MG63 (cell line): ENCODE measurements at regions not wholly inside any gene's neighbourhood (a gene's known extent, or its start where the extent isn't known, plus 50 kb on each side); places are given as distances from the start of the nearest gene placed in this dataset.

ENCODE experiments used
- DNase-seq: peaks from one replicate; pipeline ENCODE4 v3.0.0-alpha.2; 2020
- H3K27me3 ChIP-seq: fragments of 250-450 bp; sonication (Bioruptor Pico); 2 replicates; pipeline ENCODE4 v1.5.1; 2020; ENCODE audit warnings: mild to moderate bottlenecking, moderate library complexity
- H3K36me3 ChIP-seq: fragments of 250-450 bp; sonication (Bioruptor Pico); 2 replicates; pipeline ENCODE4 v1.5.1; 2020; ENCODE audit warnings: mild to moderate bottlenecking, moderate library complexity
- H3K4me3 ChIP-seq: fragments of 250-450 bp; sonication (Bioruptor Pico); 2 replicates; pipeline ENCODE4 v1.5.1; 2020; ENCODE audit warnings: mild to moderate bottlenecking, moderate library complexity
- H3K9me3 ChIP-seq: fragments of 250-450 bp; sonication (Bioruptor Pico); 2 replicates; pipeline ENCODE4 v1.5.1; 2020; ENCODE audit warnings: mild to moderate bottlenecking, moderate library complexity

- no peaks in the 10 kb centered on the region for H3K36me3 ChIP-seq
- no peaks in the 10 kb centered on the region for H3K9me3 ChIP-seq
- no peaks in the 10 kb centered on the region for H3K27me3 ChIP-seq
- no peak for DNase-seq
- H3K4me3 ChIP-seq = no peak overlapping the region
Observed at GRCh38 chr3:178434206-178434805, 101.9 kb upstream of the KCNMB2 start.

GRCh38 chr3:178435575-178435974 lies 100.7 kb upstream of the KCNMB2 start:
- DNase-seq = no peak

GRCh38 chr3:178436773-178437172 lies 99.5 kb upstream of the KCNMB2 start:
- H3K36me3 ChIP-seq = no peaks in the 10 kb centered on the region
- no peaks in the 10 kb centered on the region for H3K9me3 ChIP-seq
- H3K4me3 ChIP-seq = no peak overlapping the region
- no peaks in the 10 kb centered on the region for H3K27me3 ChIP-seq
- DNase-seq = peak; percentile 48

More at GRCh38 chr3:178435575-178435974, 100.7 kb upstream of the KCNMB2 start:
- no peak overlapping the region for H3K4me3 ChIP-seq
- H3K9me3 ChIP-seq = no peaks in the 10 kb centered on the region
- no peaks in the 10 kb centered on the region for H3K36me3 ChIP-seq
- H3K27me3 ChIP-seq = no peaks in the 10 kb centered on the region

- Histone ChIP-seq H3K27me3 (no peaks in the 10 kb centered on the region), H3K9me3 (no peaks in the 10 kb centered on the region), H3K36me3 (no peaks in the 10 kb centered on the region), H3K4me3 (no peak overlapping the region)
- DNase-seq = no peak
Observed at GRCh38 chr3:178437236-178437635, 99.0 kb upstream of the KCNMB2 start.

- peak; percentile 68 for DNase-seq
- Histone ChIP-seq H3K9me3 (no peaks in the 10 kb centered on the region), H3K4me3 (no peak overlapping the region), H3K36me3 (no peaks in the 10 kb centered on the region), H3K27me3 (no peaks in the 10 kb centered on the region)
Observed at GRCh38 chr3:178439504-178439903, 96.7 kb upstream of the KCNMB2 start.

- Histone ChIP-seq H3K4me3 (no peak overlapping the region), H3K9me3 (no peaks in the 10 kb centered on the region), H3K36me3 (no peaks in the 10 kb centered on the region), H3K27me3 (no peaks in the 10 kb centered on the region)
- no peak for DNase-seq
Observed at GRCh38 chr3:178440043-178440442, 96.2 kb upstream of the KCNMB2 start.

- Histone ChIP-seq H3K4me3 (no peak overlapping the region), H3K36me3 (no peaks in the 10 kb centered on the region), H3K27me3 (no peaks in the 10 kb centered on the region), H3K9me3 (no peaks in the 10 kb centered on the region)
- DNase-seq = no peak
Observed at GRCh38 chr3:178443634-178444033, 92.6 kb upstream of the KCNMB2 start.

GRCh38 chr3:178445139-178445538 lies 91.1 kb upstream of the KCNMB2 start:
- Histone ChIP-seq H3K9me3 (no peaks in the 10 kb centered on the region), H3K36me3 (no peaks in the 10 kb centered on the region), H3K4me3 (no peak overlapping the region), H3K27me3 (no peaks in the 10 kb centered on the region)
- DNase-seq = no peak

GRCh38 chr3:178446059-178446458 lies 90.2 kb upstream of the KCNMB2 start:
- DNase-seq = no peak
- H3K9me3 ChIP-seq = no peaks in the 10 kb centered on the region
- no peak overlapping the region for H3K4me3 ChIP-seq
- no peaks in the 10 kb centered on the region for H3K27me3 ChIP-seq
- H3K36me3 ChIP-seq = no peaks in the 10 kb centered on the region

- Histone ChIP-seq H3K4me3 (no peak overlapping the region), H3K36me3 (no peaks in the 10 kb centered on the region), H3K9me3 (no peaks in the 10 kb centered on the region), H3K27me3 (no peaks in the 10 kb centered on the region)
- no peak for DNase-seq
Observed at GRCh38 chr3:178450476-178450875, 85.8 kb upstream of the KCNMB2 start.

- DNase-seq = no peak
- H3K9me3 ChIP-seq = no peaks in the 10 kb centered on the region
- no peak overlapping the region for H3K4me3 ChIP-seq
- H3K27me3 ChIP-seq = no peaks in the 10 kb centered on the region
- H3K36me3 ChIP-seq = no peaks in the 10 kb centered on the region
Observed at GRCh38 chr3:178451799-178452198, 84.4 kb upstream of the KCNMB2 start.

GRCh38 chr3:178454726-178455125 lies 81.5 kb upstream of the KCNMB2 start:
- H3K27me3 ChIP-seq = no peaks in the 10 kb centered on the region
- H3K9me3 ChIP-seq = no peaks in the 10 kb centered on the region
- H3K36me3 ChIP-seq = no peaks in the 10 kb centered on the region
- no peak overlapping the region for H3K4me3 ChIP-seq
- DNase-seq = peak; percentile 90

- Histone ChIP-seq H3K9me3 (no peaks in the 10 kb centered on the region), H3K4me3 (no peak overlapping the region), H3K36me3 (no peaks in the 10 kb centered on the region), H3K27me3 (no peaks in the 10 kb centered on the region)
- peak; percentile 78 for DNase-seq
Observed at GRCh38 chr3:178455226-178455625, 81.0 kb upstream of the KCNMB2 start.

GRCh38 chr3:178455946-178456345 lies 80.3 kb upstream of the KCNMB2 start:
- Histone ChIP-seq H3K27me3 (no peaks in the 10 kb centered on the region), H3K4me3 (no peak overlapping the region), H3K36me3 (no peaks in the 10 kb centered on the region), H3K9me3 (no peaks in the 10 kb centered on the region)
- DNase-seq = no peak

- Histone ChIP-seq H3K36me3 (no peaks in the 10 kb centered on the region), H3K27me3 (no peaks in the 10 kb centered on the region), H3K4me3 (no peak overlapping the region), H3K9me3 (no peaks in the 10 kb centered on the region)
- no peak for DNase-seq
Observed at GRCh38 chr3:178456621-178457285, 79.5 kb upstream of the KCNMB2 start.

- no peaks in the 10 kb centered on the region for H3K9me3 ChIP-seq
- no peaks in the 10 kb centered on the region for H3K36me3 ChIP-seq
- no peak for DNase-seq
- no peak overlapping the region for H3K4me3 ChIP-seq
- H3K27me3 ChIP-seq = no peaks in the 10 kb centered on the region
Observed at GRCh38 chr3:178457511-178457910, 78.7 kb upstream of the KCNMB2 start.

- no peaks in the 10 kb centered on the region for H3K27me3 ChIP-seq
- H3K36me3 ChIP-seq = no peaks in the 10 kb centered on the region
- no peak overlapping the region for H3K4me3 ChIP-seq
- 0 out of 2 replicates have a peak, but pooled peaks cover 2% of the 10 kb centered on the region for H3K9me3 ChIP-seq
- no peak for DNase-seq
Observed at GRCh38 chr3:178458313-178459037, 77.8 kb upstream of the KCNMB2 start.

- 0 out of 2 replicates have a peak, but pooled peaks cover 2% of the 10 kb centered on the region for H3K9me3 ChIP-seq
- no peaks in the 10 kb centered on the region for H3K27me3 ChIP-seq
- no peak overlapping the region for H3K4me3 ChIP-seq
- no peaks in the 10 kb centered on the region for H3K36me3 ChIP-seq
- no peak for DNase-seq
Observed at GRCh38 chr3:178459038-178459410, 77.2 kb upstream of the KCNMB2 start.
